Stimulated activated naive B cell treated with anti-CD40 and anti-IgM and Interleukin-4, amounts not matched to agents 10 μg/mL and 1 μg/mL and 100 μg/mL, for 72 hours (primary cell): ENCODE measurements at regions not wholly inside any gene's neighbourhood (a gene's known extent, or its start where the extent isn't known, plus 50 kb on each side); places are given as distances from the start of the nearest gene placed in this dataset.

Experiments
- ATAC-seq, 2 donors: fragments of 150-1000 bp; cut with Tn5 transposase; replicated peaks; 2 replicates each; pipeline ENCODE4 v1.10.0; 2021; ENCODE audit warnings: moderate library complexity in 1 of 2
- DNase-seq: peaks from one replicate; pipeline ENCODE4 v3.0.0; 2021
- H3K27ac Mint-ChIP-seq: one replicate; pipeline ENCODE4 v1.8.0; 2022; ENCODE audit warnings: mild to moderate bottlenecking, mixed read lengths
- H3K27me3 Mint-ChIP-seq, 2 donors: one replicate each; pipeline ENCODE4 v1.8.0; 2022; ENCODE audit warnings: mixed read lengths in 2 of 2
- H3K36me3 Mint-ChIP-seq, 2 donors: one replicate each; pipeline ENCODE4 v1.8.0; 2022; ENCODE audit warnings: mixed read lengths in 2 of 2, mild to moderate bottlenecking in 1 of 2
- H3K4me1 Mint-ChIP-seq, 2 donors: one replicate each; pipeline ENCODE4 v1.8.0; 2022; ENCODE audit warnings: mixed read lengths in 2 of 2, mild to moderate bottlenecking in 1 of 2
- H3K4me3 Mint-ChIP-seq, 2 donors: one replicate each; pipeline ENCODE4 v1.8.0; 2022; ENCODE audit warnings: mild to moderate bottlenecking in 2 of 2, mixed read lengths in 2 of 2, moderate library complexity in 1 of 2
- H3K9me3 Mint-ChIP-seq, 2 donors: one replicate each; pipeline ENCODE4 v1.8.0; 2022; ENCODE audit warnings: mixed read lengths in 2 of 2, mild to moderate bottlenecking in 1 of 2

DNA sequence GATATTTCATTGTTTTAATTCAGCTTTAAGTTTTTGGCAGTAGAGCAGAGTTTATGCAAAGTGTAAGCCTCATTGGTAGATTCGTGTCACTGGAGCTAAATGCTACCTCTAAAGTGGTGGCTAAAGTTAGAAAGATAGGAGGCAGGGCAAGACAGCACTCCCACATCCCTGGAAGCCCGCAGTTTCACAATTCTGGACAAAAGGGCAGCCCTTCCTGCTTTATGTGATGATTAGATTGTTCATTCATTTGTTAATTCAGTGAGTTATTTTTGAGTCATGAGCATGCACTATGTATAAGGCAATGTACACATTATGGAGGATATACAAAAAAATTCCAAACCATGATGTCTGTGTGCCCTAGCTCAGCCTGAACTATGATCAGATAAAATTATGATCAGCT lies 52.1 kb upstream of the EIF3M start:
- Mint-ChIP-seq H3K9me3 (no peaks in the 10 kb centered on the region), H3K36me3 (no peaks in the 10 kb centered on the region), H3K27me3 (peaks cover 6 to 8% of the 10 kb centered on the region in 2 donors), H3K4me3 (no peak overlapping the region), H3K27ac (no peak overlapping the region), H3K4me1 (peaks cover 7 to 12% of the 10 kb centered on the region in 2 donors)
- DNase-seq = no peak
- no peak for ATAC-seq

DNA sequence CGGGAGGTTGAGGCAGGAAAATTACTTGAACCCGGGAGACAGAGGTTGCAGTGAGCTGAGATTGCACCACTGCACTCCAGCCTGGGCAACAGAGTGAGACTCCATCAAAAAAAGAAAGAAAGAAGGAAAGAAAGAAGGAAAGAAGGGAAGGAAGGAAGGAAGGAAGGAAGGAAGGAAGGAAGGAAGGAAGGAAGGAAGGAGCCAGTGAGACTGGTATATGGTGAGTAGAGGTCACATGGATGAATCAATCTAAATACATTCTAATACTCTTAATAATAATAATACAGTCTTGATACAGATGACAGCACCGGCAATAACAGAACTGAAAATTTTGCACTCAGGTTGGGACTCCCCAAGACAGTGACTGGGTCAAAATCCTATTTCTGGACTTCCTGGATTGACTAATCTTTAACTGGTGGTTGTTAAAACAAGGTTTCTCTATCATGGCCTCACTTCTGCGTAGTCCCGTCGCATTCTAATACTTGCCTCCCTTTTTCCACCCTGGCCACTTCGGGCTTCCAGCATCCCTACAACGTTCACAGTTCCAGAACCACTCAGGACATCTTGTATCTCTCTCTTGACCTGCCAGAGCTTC lies 53.5 kb upstream of the EIF3M start:
- no peaks in the 10 kb centered on the region for H3K36me3 Mint-ChIP-seq

DNA sequence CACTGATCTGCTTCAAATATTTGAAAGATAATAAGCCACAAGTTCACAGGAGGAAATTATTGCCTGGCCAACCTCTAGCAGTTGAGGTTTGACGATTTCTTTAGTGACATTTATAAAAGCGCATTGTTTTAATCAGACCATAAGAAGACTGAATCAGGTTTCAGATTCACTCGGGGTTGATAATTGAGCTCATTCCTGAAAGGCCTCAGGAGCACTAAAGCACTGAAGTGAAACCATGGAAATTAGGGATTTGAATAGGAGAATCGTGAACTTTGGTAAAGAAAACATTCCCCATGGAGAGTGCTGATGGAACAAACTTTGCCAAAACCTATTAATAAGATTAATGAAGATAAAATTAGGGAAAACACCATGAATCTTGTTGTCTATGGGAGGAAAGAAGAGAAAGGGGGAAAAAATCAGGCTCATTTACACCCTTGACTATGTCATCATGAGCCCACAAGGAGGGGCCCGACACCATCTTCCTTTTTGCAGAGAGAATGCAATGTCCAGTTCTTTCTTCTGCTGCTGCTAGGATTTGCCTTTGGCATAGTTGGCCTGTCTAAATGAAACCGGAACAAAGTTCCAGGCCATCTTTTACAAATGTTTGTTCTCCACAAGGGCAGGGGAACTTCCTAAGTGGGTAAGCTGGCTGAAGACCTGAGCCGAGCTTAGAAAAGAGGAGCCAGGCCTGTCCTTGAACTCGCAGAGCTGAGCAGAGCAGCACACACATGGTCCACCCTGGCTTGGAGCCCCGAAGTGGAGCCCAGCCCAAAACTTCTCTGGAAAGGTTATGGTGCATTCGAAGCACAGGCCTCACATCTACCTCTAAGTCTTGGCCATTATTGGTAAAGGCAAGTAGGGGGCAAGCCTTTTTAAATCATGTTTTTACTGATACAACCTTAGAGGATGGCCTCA lies 56.1 kb upstream of the EIF3M start:
- DNase-seq = no peak
- H3K27ac Mint-ChIP-seq = no peak overlapping the region
- H3K4me3 Mint-ChIP-seq = no peak overlapping the region
- H3K4me1 Mint-ChIP-seq = peaks cover 7 to 12% of the 10 kb centered on the region in 2 donors
- no peak for ATAC-seq
- H3K36me3 Mint-ChIP-seq = no peaks in the 10 kb centered on the region
- H3K9me3 Mint-ChIP-seq = peaks cover 0 to 5% of the 10 kb centered on the region in 2 donors
- peaks cover 1 to 6% of the 10 kb centered on the region in 2 donors for H3K27me3 Mint-ChIP-seq

More for the DNA sequence above, 53.5 kb upstream of the EIF3M start:
- peaks cover 6 to 8% of the 10 kb centered on the region in 2 donors for H3K27me3 Mint-ChIP-seq
- H3K4me1 Mint-ChIP-seq = peaks cover 7 to 12% of the 10 kb centered on the region in 2 donors
- DNase-seq = peak; percentile 15
- no peaks in the 10 kb centered on the region for H3K9me3 Mint-ChIP-seq
- peak; percentile 93 to 99 for ATAC-seq
- H3K27ac Mint-ChIP-seq = peak overlapping the region; percentile 53
- no peak overlapping the region for H3K4me3 Mint-ChIP-seq

DNA sequence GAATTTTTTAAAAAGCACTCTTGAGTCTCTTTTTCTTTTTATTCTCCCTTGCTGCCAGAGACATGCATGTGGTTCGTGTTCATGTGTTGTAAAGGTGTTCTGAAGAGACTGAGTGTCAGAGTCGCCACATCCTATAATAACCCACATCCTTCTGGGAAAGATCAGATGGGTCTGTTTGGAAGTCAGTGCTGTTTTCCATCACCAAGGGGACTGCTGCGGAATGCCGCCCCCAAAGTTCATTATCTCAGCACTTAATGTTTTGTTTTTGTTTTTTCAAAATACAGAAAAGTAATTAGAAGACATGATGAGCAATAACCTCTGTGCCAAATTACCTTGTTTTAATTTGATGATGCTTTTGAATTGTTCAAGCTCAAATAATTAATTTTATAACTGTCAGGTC lies 56.9 kb upstream of the EIF3M start:
- peaks cover 0 to 6% of the 10 kb centered on the region in 2 donors for H3K27me3 Mint-ChIP-seq
- no peak overlapping the region for H3K4me3 Mint-ChIP-seq
- ATAC-seq (no peak), DNase-seq (no peak)
- peaks cover 7 to 12% of the 10 kb centered on the region in 2 donors for H3K4me1 Mint-ChIP-seq
- peaks cover 0 to 5% of the 10 kb centered on the region in 2 donors for H3K9me3 Mint-ChIP-seq
- no peak overlapping the region for H3K27ac Mint-ChIP-seq
- H3K36me3 Mint-ChIP-seq = no peaks in the 10 kb centered on the region

DNA sequence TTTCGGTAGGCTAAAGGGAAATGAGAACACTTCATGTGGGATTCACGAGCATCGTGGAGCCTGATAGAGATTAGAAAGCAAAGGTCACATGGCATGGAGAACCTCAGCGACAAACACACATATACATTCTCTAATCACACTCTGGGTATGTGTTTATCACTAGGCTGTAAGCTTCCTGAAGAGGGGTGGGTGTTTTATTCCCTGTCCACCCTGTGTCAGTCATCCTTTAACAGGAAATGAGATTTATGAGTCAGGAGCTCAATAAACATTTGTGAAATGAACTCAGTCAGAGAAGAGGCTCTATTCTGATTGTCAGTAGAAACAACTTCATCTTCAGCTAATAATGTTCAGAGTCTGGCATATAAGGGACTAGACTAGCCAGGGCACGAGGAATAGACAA lies 71.7 kb upstream of the EIF3M start:
- no peak overlapping the region for H3K4me3 Mint-ChIP-seq
- peaks cover 2 to 3% of the 10 kb centered on the region in 2 donors for H3K9me3 Mint-ChIP-seq
- no peak overlapping the region for H3K27ac Mint-ChIP-seq
- H3K4me1 Mint-ChIP-seq = no peaks in the 10 kb centered on the region
- ATAC-seq (no peak), DNase-seq (no peak)
- H3K27me3 Mint-ChIP-seq = peaks cover 30% of the 10 kb centered on the region in 2 donors
- H3K36me3 Mint-ChIP-seq = peaks cover 0 to 2% of the 10 kb centered on the region in 2 donors

DNA sequence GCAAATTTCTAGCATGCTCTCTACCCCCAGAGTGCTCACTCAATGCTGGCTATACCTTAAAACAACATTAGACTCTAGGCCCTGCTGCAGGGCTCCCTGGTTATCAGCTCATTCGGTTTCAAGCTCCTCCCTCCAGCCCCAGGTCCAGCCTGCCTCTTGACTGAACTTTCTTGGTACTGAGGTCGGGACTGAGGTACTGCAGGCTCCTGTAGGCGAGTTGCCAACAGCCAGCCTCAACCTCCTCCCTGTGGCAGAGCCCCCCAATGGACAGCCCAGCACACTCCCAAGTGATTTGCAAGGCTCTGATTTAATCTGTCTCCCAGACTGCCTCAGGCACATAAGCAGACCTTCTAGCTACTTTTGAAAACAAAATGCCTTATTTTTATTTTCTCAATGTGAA lies 73.6 kb upstream of the EIF3M start:
- Mint-ChIP-seq H3K9me3 (no peaks in the 10 kb centered on the region), H3K4me1 (no peaks in the 10 kb centered on the region), H3K4me3 (no peak overlapping the region), H3K27me3 (peaks cover 27 to 30% of the 10 kb centered on the region in 2 donors), H3K27ac (no peak overlapping the region), H3K36me3 (no peaks in the 10 kb centered on the region)
- DNase-seq = no peak
- ATAC-seq = no peak

DNA sequence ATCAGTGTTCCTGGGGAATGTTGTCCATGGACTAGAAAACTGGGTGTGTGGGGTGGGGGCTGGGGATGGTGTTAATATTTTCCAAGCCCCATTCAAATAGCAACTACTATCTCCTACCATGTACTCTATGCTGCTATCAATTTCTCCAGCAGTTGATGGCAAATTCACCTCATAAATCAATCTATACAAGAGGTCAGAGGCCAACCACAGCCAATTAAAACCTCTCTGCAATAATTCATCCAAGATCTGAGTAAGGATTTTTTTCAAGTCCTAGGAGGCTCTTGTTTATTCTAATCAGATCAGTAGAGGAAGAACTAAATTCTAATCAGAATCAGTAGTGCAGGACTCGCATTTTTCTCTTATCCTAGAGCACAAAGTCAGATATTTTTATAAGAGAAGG lies 73.4 kb upstream of the WT1 start:
- H3K9me3 Mint-ChIP-seq = no peaks in the 10 kb centered on the region
- no peak for ATAC-seq

DNA sequence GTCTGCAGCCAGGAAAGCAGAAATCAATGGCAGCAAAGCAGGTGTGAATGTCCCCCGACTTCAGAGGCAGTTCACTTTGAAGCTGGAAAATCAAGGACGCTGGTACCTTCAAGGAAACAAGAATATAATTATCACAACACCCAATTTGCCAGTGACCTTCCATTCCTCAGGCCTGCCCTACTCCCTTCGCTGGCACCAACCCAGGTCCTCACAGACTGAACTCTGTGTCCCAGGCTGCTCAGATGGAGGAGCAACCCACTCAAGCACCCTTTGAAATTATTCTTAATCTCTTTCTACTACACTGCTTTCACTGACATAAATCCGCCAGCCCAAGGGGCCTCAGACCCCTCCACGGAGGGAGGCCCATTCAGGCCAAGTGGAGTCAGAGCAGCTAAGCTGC lies 64.7 kb upstream of the WT1 start:
- H3K27me3 Mint-ChIP-seq = no peaks in the 10 kb centered on the region
- H3K4me3 Mint-ChIP-seq = no peak overlapping the region
- no peak for DNase-seq
- no peaks in the 10 kb centered on the region for H3K4me1 Mint-ChIP-seq
- no peak overlapping the region for H3K27ac Mint-ChIP-seq
- H3K9me3 Mint-ChIP-seq = no peaks in the 10 kb centered on the region
- no peak for ATAC-seq
- H3K36me3 Mint-ChIP-seq = no peaks in the 10 kb centered on the region

More for the DNA sequence above, 73.4 kb upstream of the WT1 start:
- peaks cover 27 to 30% of the 10 kb centered on the region in 2 donors for H3K27me3 Mint-ChIP-seq
- H3K36me3 Mint-ChIP-seq = no peaks in the 10 kb centered on the region
- no peak for DNase-seq
- no peak overlapping the region for H3K27ac Mint-ChIP-seq
- no peaks in the 10 kb centered on the region for H3K4me1 Mint-ChIP-seq
- no peak overlapping the region for H3K4me3 Mint-ChIP-seq

DNA sequence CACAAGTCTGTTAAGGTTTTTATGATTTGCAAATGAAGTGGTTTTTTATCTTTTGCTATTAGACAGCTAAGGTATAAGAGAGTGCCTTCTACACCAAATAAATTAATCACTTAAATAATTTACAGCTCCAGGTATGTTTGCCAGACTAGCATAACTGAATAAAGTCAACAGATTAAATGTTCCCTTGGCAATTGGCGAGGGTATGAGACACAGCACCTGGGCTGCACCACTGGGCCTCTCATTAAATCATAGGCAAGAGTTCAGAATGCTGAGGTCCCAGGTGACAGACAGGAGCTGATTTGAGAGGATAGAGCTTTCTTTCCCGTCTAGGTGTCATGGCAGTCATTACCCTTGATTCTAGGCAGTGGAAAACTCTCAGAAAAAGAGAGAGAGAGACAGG lies 62.6 kb upstream of the WT1 start:
- H3K9me3 Mint-ChIP-seq = no peaks in the 10 kb centered on the region
- no peaks in the 10 kb centered on the region for H3K36me3 Mint-ChIP-seq
- no peaks in the 10 kb centered on the region for H3K4me1 Mint-ChIP-seq
- H3K27me3 Mint-ChIP-seq = no peaks in the 10 kb centered on the region
- DNase-seq = no peak
- ATAC-seq = no peak
- no peak overlapping the region for H3K4me3 Mint-ChIP-seq
- no peak overlapping the region for H3K27ac Mint-ChIP-seq

DNA sequence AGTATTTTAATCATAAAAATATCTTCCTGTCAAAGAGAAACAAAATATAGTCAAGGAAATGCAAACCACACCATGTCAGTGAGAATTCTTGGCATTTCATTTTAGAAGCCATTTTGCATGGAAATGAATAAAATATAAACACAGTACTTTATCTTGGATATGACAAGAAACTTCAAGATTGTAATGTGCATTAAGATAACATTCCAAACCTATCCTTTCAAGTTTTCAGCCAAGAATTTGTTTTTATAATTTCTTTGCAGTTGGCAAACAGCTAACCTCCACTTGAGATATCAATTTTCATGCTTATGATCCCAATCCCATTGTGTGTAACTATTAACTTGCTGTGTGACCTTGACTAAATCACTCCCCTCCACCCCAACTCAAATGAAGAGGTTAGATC lies 59.3 kb upstream of the WT1 start:
- peaks cover 0 to 4% of the 10 kb centered on the region in 2 donors for H3K27me3 Mint-ChIP-seq
- H3K36me3 Mint-ChIP-seq = no peaks in the 10 kb centered on the region
- H3K9me3 Mint-ChIP-seq = peaks cover 0 to 6% of the 10 kb centered on the region in 2 donors
- ATAC-seq (no peak), DNase-seq (no peak)
- no peaks in the 10 kb centered on the region for H3K4me1 Mint-ChIP-seq
- H3K4me3 Mint-ChIP-seq = no peak overlapping the region
- no peak overlapping the region for H3K27ac Mint-ChIP-seq

DNA sequence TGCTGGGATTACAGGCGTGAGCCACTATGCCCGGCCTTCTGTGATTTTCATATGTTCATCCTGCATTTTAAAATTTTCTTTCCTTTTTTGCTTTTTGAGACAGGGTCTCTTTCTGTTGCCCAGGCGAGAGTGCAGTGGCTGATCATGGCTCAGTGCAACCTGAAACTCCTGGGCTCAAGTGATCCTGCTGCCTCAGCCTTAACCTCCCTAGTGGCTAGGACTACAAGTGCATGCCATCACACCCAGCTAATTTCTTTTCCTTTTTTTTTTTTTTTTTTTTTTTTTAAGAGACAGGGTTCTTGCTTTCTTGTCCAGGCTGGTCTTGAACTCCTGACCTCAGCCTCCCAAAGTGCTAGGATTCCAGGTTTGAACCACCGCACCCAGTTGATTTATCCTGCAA lies 54.1 kb upstream of the WT1 start:
- H3K27ac Mint-ChIP-seq = no peak overlapping the region
- H3K9me3 Mint-ChIP-seq = peaks cover 0 to 6% of the 10 kb centered on the region in 2 donors
- peaks cover 0 to 4% of the 10 kb centered on the region in 2 donors for H3K27me3 Mint-ChIP-seq
- H3K4me3 Mint-ChIP-seq = no peak overlapping the region
- ATAC-seq (no peak), DNase-seq (no peak)
- H3K36me3 Mint-ChIP-seq = no peaks in the 10 kb centered on the region
- H3K4me1 Mint-ChIP-seq = no peaks in the 10 kb centered on the region

DNA sequence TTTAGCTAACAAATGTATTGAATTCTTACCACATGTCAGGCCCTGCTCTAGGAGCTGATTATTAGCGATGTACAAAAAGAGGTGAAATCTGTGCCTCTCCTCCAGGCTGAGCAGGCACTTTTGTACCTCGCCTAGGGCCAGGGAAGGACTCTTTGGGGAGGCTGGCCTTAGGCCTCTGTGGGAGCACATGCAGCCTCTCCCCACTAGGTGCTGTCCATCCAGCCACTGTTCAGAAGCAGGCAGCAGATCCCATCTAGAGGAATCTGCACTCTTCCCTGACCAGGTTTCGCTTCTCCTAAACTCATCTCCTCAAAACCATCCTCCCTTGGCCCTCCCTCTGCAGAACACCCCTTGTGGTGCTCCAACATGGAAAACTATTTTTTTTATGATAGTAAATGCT lies 51.9 kb upstream of the WT1 start:
- Mint-ChIP-seq H3K27ac (no peak overlapping the region), H3K4me3 (no peak overlapping the region), H3K27me3 (peaks cover 0 to 4% of the 10 kb centered on the region in 2 donors), H3K9me3 (peaks cover 0 to 6% of the 10 kb centered on the region in 2 donors), H3K36me3 (no peaks in the 10 kb centered on the region), H3K4me1 (no peaks in the 10 kb centered on the region)
- DNase-seq (no peak), ATAC-seq (peak; percentile 47 to 57)

DNA sequence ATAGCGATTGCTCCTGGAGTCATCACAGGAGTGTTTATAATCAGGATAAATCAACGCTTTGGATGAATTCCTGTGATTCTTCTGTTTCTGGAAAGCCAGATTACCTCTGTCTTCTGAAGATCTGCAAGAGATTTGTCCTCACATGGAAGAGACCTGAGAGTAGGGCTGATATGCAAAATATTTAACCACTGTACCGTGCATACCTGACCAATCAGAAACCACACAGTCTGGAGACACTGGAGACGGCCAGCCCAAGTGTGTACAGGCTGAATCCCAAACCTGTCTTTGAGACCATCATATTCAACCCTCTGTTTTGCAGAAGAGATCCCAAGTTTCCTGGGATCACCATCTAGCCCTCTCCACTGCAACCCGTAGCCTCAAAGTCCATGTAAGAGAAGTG lies 50.4 kb upstream of the WT1 start:
- Mint-ChIP-seq H3K27ac (no peak overlapping the region), H3K4me1 (no peaks in the 10 kb centered on the region), H3K9me3 (no peaks in the 10 kb centered on the region), H3K27me3 (peaks cover 0 to 9% of the 10 kb centered on the region in 2 donors), H3K36me3 (no peaks in the 10 kb centered on the region), H3K4me3 (no peak overlapping the region)
- DNase-seq = no peak
- ATAC-seq = no peak
